ENCODE measurements at regions not wholly inside any gene's neighbourhood (a gene's known extent, or its start where the extent isn't known, plus 50 kb on each side); places are given as distances from the start of the nearest gene placed in this dataset.

GRCh38 chr2:196360650-196361049 is 189.3 kb upstream of the STK17B start:
- H2AFZ ChIP-seq = no peak overlapping the region
- no peaks in the 10 kb centered on the region for H3K9me3 ChIP-seq (ENCODE audit: low read depth)
- no peak overlapping the region for H3K4me2 ChIP-seq
- H3K4me3 ChIP-seq = no peak overlapping the region
- no peaks in the 10 kb centered on the region for H3K9me2 ChIP-seq (replicated peaks; ENCODE audit: insufficient read depth)
- H3K4me1 ChIP-seq (ENCODE audit: insufficient read depth) = no peaks in the 10 kb centered on the region
- no peaks in the 10 kb centered on the region for H3K79me2 ChIP-seq
- H4K20me1 ChIP-seq (ENCODE audit: insufficient read depth, poor library complexity, severe bottlenecking) = no peaks in the 10 kb centered on the region
- H3K27me3 ChIP-seq = no peaks in the 10 kb centered on the region
- DNase-seq (ENCODE audit: low spot score) = no peak
- H3K36me3 ChIP-seq (replicated peaks; ENCODE audit: insufficient read depth, low read depth) = no peaks in the 10 kb centered on the region
- TF ChIP-seq EZH2phosphoT487 (IDR thresholded peaks at IDR 0.05; ENCODE audit: low read depth, severe bottlenecking, unreplicated experiment) = no peak
- no peak for TF ChIP-seq EZH2 (IDR thresholded peaks at IDR 0.05; ENCODE audit: borderline replicate concordance)
- TF ChIP-seq CTCF (IDR thresholded peaks at IDR 0.05; ENCODE audit: poor library complexity) = no peak
- H3K27ac ChIP-seq = no peak overlapping the region

GRCh38 chr2:196361606-196362326 is 190.4 kb upstream of the STK17B start:
- Histone ChIP-seq H3K4me1 (ENCODE audit: insufficient read depth) (no peaks in the 10 kb centered on the region), H3K4me2 (no peak overlapping the region), H4K20me1 (ENCODE audit: insufficient read depth, poor library complexity, severe bottlenecking) (no peaks in the 10 kb centered on the region), H3K9me3 (ENCODE audit: low read depth) (no peaks in the 10 kb centered on the region), H3K79me2 (no peaks in the 10 kb centered on the region), H3K27ac (no peak overlapping the region), H3K9me2 (replicated peaks; ENCODE audit: insufficient read depth) (no peaks in the 10 kb centered on the region), H3K27me3 (no peaks in the 10 kb centered on the region), H2AFZ (no peak overlapping the region), H3K4me3 (no peak overlapping the region), H3K36me3 (replicated peaks; ENCODE audit: insufficient read depth, low read depth) (no peaks in the 10 kb centered on the region)
- no peak for DNase-seq (ENCODE audit: low spot score)
- TF ChIP-seq EZH2 (IDR thresholded peaks at IDR 0.05; ENCODE audit: borderline replicate concordance) (no peak), CTCF (IDR thresholded peaks at IDR 0.05; ENCODE audit: poor library complexity) (no peak), EZH2phosphoT487 (IDR thresholded peaks at IDR 0.05; ENCODE audit: low read depth, severe bottlenecking, unreplicated experiment) (no peak)
- 60% methylated on average over 7 of the region's 7 CpGs for WGBS (ENCODE audit: low lambda C conversion rate, missing lambda C conversion rate)

GRCh38 chr2:196362973-196363549 is 191.7 kb upstream of the STK17B start:
- TF ChIP-seq CTCF (IDR thresholded peaks at IDR 0.05; ENCODE audit: poor library complexity) = no peak
- TF ChIP-seq EZH2phosphoT487 (IDR thresholded peaks at IDR 0.05; ENCODE audit: low read depth, severe bottlenecking, unreplicated experiment) = no peak
- TF ChIP-seq EZH2 (IDR thresholded peaks at IDR 0.05; ENCODE audit: borderline replicate concordance) = no peak
- DNase-seq (ENCODE audit: low spot score) = no peak
- Histone ChIP-seq H3K9me3 (ENCODE audit: low read depth) (no peaks in the 10 kb centered on the region), H2AFZ (no peak overlapping the region), H3K9me2 (replicated peaks; ENCODE audit: insufficient read depth) (no peaks in the 10 kb centered on the region), H3K4me2 (no peak overlapping the region), H3K4me1 (ENCODE audit: insufficient read depth) (no peaks in the 10 kb centered on the region), H3K27ac (no peak overlapping the region), H4K20me1 (ENCODE audit: insufficient read depth, poor library complexity, severe bottlenecking) (no peaks in the 10 kb centered on the region), H3K4me3 (no peak overlapping the region), H3K27me3 (no peaks in the 10 kb centered on the region), H3K79me2 (no peaks in the 10 kb centered on the region), H3K36me3 (replicated peaks; ENCODE audit: insufficient read depth, low read depth) (no peaks in the 10 kb centered on the region)
- WGBS (ENCODE audit: low lambda C conversion rate, missing lambda C conversion rate) = 78% methylated on average over 2 of the region's 2 CpGs

Measured in hepatocyte (in vitro differentiated cells).